ENCODE measurements at regions not wholly inside any gene's neighbourhood (a gene's known extent, or its start where the extent isn't known, plus 50 kb on each side); places are given as distances from the start of the nearest gene placed in this dataset.

DNA sequence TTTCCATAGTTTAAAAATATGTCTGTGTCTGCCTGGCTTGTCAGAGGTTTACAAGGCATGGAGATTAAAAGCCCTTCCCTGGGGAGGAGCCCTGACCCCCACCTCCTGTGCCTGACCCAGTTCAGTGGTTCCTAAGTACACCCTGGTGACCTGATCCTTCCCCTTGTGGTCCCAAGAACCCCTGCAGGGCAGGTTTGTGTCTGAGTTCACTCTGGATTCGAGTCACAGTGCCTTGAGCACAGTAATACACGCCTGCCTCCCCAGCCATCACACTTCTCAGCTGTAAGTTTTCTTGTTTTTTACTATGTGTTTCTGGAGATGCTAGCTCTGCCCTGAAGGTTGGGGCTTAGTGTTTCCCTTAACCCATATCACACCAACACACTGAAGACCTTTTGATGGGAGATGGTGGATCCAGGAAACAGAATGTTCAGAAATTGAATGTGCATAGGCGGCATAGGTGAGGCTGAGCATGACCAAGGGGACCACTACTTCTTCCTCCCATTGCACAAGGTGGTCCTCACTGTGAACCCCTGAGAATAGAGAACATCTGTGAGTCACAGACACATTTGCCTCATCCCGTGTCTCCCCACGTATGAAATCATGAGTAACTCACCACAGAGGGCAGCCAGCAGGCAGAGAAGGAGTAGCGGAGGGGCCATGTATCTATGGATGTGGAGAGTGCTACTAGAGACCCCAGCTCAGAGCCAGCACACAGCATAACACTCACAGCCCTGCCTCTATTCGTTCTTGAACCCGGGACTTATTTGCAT, 962.9 kb downstream of the TMEM121 start:
- Mint-ChIP-seq H3K4me1 (ENCODE audit: low read depth) (no peaks in the 10 kb centered on the region), H3K9me3 (ENCODE audit: low read depth) (peaks cover 51% of the 10 kb centered on the region), H3K4me3 (ENCODE audit: unreplicated experiment) (no peak overlapping the region), H3K27me3 (ENCODE audit: low read depth) (no peaks in the 10 kb centered on the region), H3K27ac (ENCODE audit: unreplicated experiment) (no peak overlapping the region), H3K36me3 (ENCODE audit: low read depth) (no peaks in the 10 kb centered on the region)
- TF ChIP-seq CTCF (IDR thresholded peaks at IDR 0.05): no peak
- no peak for DNase-seq (ENCODE audit: low spot score)

GRCh38 chr14:106490442-106490841, 964.1 kb downstream of the TMEM121 start:
- Mint-ChIP-seq H3K36me3 (ENCODE audit: low read depth) (no peaks in the 10 kb centered on the region), H3K9me3 (ENCODE audit: low read depth) (peaks cover 56% of the 10 kb centered on the region), H3K4me3 (ENCODE audit: unreplicated experiment) (no peak overlapping the region), H3K27me3 (ENCODE audit: low read depth) (no peaks in the 10 kb centered on the region), H3K27ac (ENCODE audit: unreplicated experiment) (no peak overlapping the region), H3K4me1 (ENCODE audit: low read depth) (no peaks in the 10 kb centered on the region)
- no peak for DNase-seq (ENCODE audit: low spot score)
- TF ChIP-seq CTCF (IDR thresholded peaks at IDR 0.05): no peak

GRCh38 chr14:106491851-106492250, 965.5 kb downstream of the TMEM121 start:
- Mint-ChIP-seq H3K4me1 (ENCODE audit: low read depth) (no peaks in the 10 kb centered on the region), H3K4me3 (ENCODE audit: unreplicated experiment) (no peak overlapping the region), H3K27ac (ENCODE audit: unreplicated experiment) (no peak overlapping the region), H3K36me3 (ENCODE audit: low read depth) (no peaks in the 10 kb centered on the region), H3K9me3 (ENCODE audit: low read depth) (peaks cover 62% of the 10 kb centered on the region), H3K27me3 (ENCODE audit: low read depth) (no peaks in the 10 kb centered on the region)
- DNase-seq (ENCODE audit: low spot score): no peak
- peak; percentile 26 for TF ChIP-seq CTCF (IDR thresholded peaks at IDR 0.05)

DNA sequence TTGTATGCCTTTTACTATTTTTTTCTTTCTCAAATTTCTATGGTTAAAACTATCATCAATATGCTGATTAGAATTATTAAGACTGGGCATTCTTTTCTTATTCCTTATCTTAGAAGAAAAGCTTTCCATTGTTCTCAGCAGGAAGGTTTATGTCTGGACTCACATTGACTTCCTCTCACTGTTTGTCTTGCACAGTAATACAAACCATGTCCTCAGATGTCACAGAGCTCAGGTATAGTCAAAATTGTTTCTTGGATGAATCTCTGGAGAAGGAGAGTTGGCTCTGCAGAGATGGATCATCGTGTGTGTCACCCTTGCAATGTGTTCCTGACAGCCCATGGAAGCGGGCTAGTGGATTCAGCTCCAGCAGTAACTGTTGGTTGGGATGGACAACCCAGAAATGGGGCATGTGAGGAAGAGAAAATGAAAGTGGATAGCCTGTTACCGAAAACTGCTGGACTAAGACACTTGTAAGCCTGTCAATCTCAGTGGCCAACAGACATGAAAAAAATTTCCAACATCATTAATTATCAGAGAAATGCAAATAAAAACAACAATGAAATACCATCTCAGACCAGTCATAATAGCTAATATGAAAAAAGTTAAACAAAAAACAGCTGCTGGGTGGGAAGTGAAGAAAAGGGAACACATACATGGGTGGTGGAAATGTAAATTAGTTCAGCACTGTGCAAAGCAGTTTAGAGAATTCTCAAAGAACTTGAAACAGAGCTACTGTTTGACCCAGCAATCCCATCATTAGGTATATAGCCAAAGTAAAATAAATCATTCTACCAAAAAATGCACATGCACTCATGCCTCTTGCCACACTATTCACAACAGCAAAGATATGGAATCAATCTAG, 967.8 kb downstream of the TMEM121 start:
- no peak overlapping the region for H3K27ac Mint-ChIP-seq (ENCODE audit: unreplicated experiment)
- no peak for TF ChIP-seq CTCF (IDR thresholded peaks at IDR 0.05)
- no peak for DNase-seq (ENCODE audit: low spot score)
- no peaks in the 10 kb centered on the region for H3K27me3 Mint-ChIP-seq (ENCODE audit: low read depth)
- H3K4me1 Mint-ChIP-seq (ENCODE audit: low read depth): no peaks in the 10 kb centered on the region
- H3K9me3 Mint-ChIP-seq (ENCODE audit: low read depth): peaks cover 57% of the 10 kb centered on the region
- no peak overlapping the region for H3K4me3 Mint-ChIP-seq (ENCODE audit: unreplicated experiment)
- no peaks in the 10 kb centered on the region for H3K36me3 Mint-ChIP-seq (ENCODE audit: low read depth)

DNA sequence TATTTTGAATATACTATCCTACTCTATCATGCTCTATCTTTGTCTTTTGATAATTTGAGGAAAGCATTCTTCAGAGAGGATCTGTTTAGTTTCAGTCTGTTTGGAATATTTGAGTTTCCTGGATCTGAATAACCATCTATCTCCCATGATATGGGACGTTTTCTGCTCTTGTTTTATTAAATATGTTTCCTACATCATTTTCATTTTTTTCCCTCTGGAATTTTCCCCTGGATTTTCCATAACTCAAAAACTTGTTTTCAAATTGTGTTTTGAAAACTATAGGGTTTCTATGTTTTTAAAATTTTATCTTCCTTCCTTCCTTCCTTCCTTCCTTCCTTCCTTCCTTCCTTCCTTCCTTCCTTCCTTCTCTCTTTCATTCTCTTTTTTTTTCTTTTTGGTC, 974.2 kb downstream of the TMEM121 start:
- no peak for DNase-seq (ENCODE audit: low spot score)
- H3K36me3 Mint-ChIP-seq (ENCODE audit: low read depth): no peaks in the 10 kb centered on the region
- TF ChIP-seq CTCF (IDR thresholded peaks at IDR 0.05): no peak
- H3K9me3 Mint-ChIP-seq (ENCODE audit: low read depth): peaks cover 72% of the 10 kb centered on the region
- H3K4me1 Mint-ChIP-seq (ENCODE audit: low read depth): no peaks in the 10 kb centered on the region
- no peak overlapping the region for H3K4me3 Mint-ChIP-seq (ENCODE audit: unreplicated experiment)
- H3K27me3 Mint-ChIP-seq (ENCODE audit: low read depth): no peaks in the 10 kb centered on the region
- H3K27ac Mint-ChIP-seq (ENCODE audit: unreplicated experiment): no peak overlapping the region

All from chondrocyte (in vitro differentiated cells).